Stomach (tissue), 8 donors: ENCODE measurements at regions not wholly inside any gene's neighbourhood (a gene's known extent, or its start where the extent isn't known, plus 50 kb on each side); places are given as distances from the start of the nearest gene placed in this dataset.

ENCODE experiments used
- DNase-seq, 2 donors: peaks; one replicate each; pipeline versions ENCODE4 v3.0.0 to v3.0.0-alpha.2; 2013 to 2019
- H3K27ac ChIP-seq, 5 donors: fragments of 200-600 bp in 4 of 5; sonication (generic) in 4 of 5; one replicate each; pipeline ENCODE4 v1.5.1; 2013 to 2019; ENCODE audit warnings: mild to moderate bottlenecking in 1 of 5, moderate library complexity in 1 of 5
- H3K27me3 ChIP-seq, 3 donors: fragments of 200-600 bp; sonication (generic); one replicate each; pipeline ENCODE4 v1.5.1; 2017 to 2019; ENCODE audit warnings: mixed run types in 1 of 3
- H3K36me3 ChIP-seq, 4 donors: fragments of 200-600 bp; sonication (generic); 1 replicate in 3 of 4; 2 replicates in 1 of 4; pipeline ENCODE4 v1.5.1; 2016 to 2019
- H3K4me1 ChIP-seq, 4 donors: fragments of 200-600 bp; sonication (generic); one replicate each; pipeline ENCODE4 v1.5.1; 2016 to 2019
- H3K4me3 ChIP-seq, 4 donors: fragments of 200-600 bp; sonication (generic) in 3 of 4; one replicate each; pipeline ENCODE4 v1.5.1; 2016 to 2019; ENCODE audit warnings: mild to moderate bottlenecking in 1 of 4
- H3K9me3 ChIP-seq, 4 donors: fragments of 200-600 bp; sonication (generic); one replicate each; pipeline ENCODE4 v1.5.1; 2016 to 2019
- CTCF ChIP-seq, 7 experiments: fragments of 450-650 bp in 4 of 7; fragments of 200-600 bp in 3 of 7; sonication (generic) in 3 of 7; IDR thresholded peaks; one replicate each; pipeline ENCODE4 v1.5.1; 2016 to 2019; ENCODE audit warnings: antibody characterized with exemption in 7 of 7, control low read depth in 2 of 7, mild to moderate bottlenecking in 1 of 7
- EP300 ChIP-seq: sonication (generic); formaldehyde crosslinking; IDR thresholded peaks from one replicate; pipeline ENCODE4 v1.6.1; 2017; ENCODE audit warnings: antibody characterized with exemption
- POLR2A ChIP-seq, 4 donors: fragments of 450-650 bp; IDR thresholded peaks; one replicate each; pipeline ENCODE4 v1.6.1; 2016; ENCODE audit warnings: antibody characterized with exemption in 4 of 4, control low read depth in 2 of 4, mild to moderate bottlenecking in 1 of 4, moderate library complexity in 1 of 4
- POLR2AphosphoS5 ChIP-seq, 3 donors: sonication (generic); formaldehyde crosslinking; IDR thresholded peaks; one replicate each; pipeline ENCODE4 v1.6.1; 2016; ENCODE audit warnings: antibody characterized with exemption in 3 of 3
- WGBS, 5 donors: extraction: QIAGEN DNeasy Blood & Tissue Kit in 3 of 5; methylation state at CpG; one replicate each; pipeline versions ENCODE4 v1.1.5 to v1.1.7; 2013 to 2018; 5-methylcytosine and 5-hydroxymethylcytosine counted together
- intact Hi-C: fragments of 100-400 bp; cut with DNase I; formaldehyde crosslinking; loops from one replicate; pipeline ENCODE4 v1.15.1; 2023; ENCODE audit warnings: low total_unique reads
- donor health status: healthy with polysubstance abuse.
- donor health status: Bipolar disorder and iron deficiency.
- donor health status: healthy.

- H3K36me3 ChIP-seq = no peaks in the 10 kb centered on the region
- no peak overlapping the region for H3K4me3 ChIP-seq
- H3K4me1 ChIP-seq = no peaks in the 10 kb centered on the region
- H3K27me3 ChIP-seq = no peaks in the 10 kb centered on the region
- WGBS, 5 donors = 52 to 70% (median 63%) methylated on average over 2 of the region's 2 CpGs
- no peaks in the 10 kb centered on the region for H3K9me3 ChIP-seq
- no peak for DNase-seq
- intact Hi-C loops = no loop called here
- no peak overlapping the region for H3K27ac ChIP-seq
- TF ChIP-seq EP300 (no peak), POLR2AphosphoS5 (IDR thresholded peaks at IDR 0.05) (no peak), CTCF (IDR thresholded peaks at IDR 0.05) (no peak), POLR2A (IDR thresholded peaks at IDR 0.05) (no peak)
These were observed 960.1 kb upstream of the FAT3 start for GRCh38 chr11:91264481-91264880.

GRCh38 chr11:91263496-91264365 is 960.9 kb upstream of the FAT3 start:
- intact Hi-C loops = no loop called here

GRCh38 chr11:91261513-91261912 is 963.1 kb upstream of the FAT3 start:
- H3K27me3 ChIP-seq = no peaks in the 10 kb centered on the region
- 54 to 60% (median 58%) methylated on average over 5 of the region's 5 CpGs for WGBS, 5 donors
- H3K27ac ChIP-seq = no peak overlapping the region
- no peaks in the 10 kb centered on the region for H3K36me3 ChIP-seq
- no peak for DNase-seq
- TF ChIP-seq EP300 (no peak), CTCF (IDR thresholded peaks at IDR 0.05) (no peak), POLR2AphosphoS5 (IDR thresholded peaks at IDR 0.05) (no peak), POLR2A (IDR thresholded peaks at IDR 0.05) (no peak)
- H3K9me3 ChIP-seq = no peaks in the 10 kb centered on the region
- H3K4me1 ChIP-seq = no peaks in the 10 kb centered on the region
- no peak overlapping the region for H3K4me3 ChIP-seq
- intact Hi-C loops = no loop called here

More at GRCh38 chr11:91263496-91264365, 960.9 kb upstream of the FAT3 start:
- no peak overlapping the region for H3K4me3 ChIP-seq
- no peak for DNase-seq
- H3K27ac ChIP-seq = no peak overlapping the region
- TF ChIP-seq POLR2A (IDR thresholded peaks at IDR 0.05) = no peak
- TF ChIP-seq POLR2AphosphoS5 (IDR thresholded peaks at IDR 0.05) = no peak
- TF ChIP-seq EP300 = no peak
- TF ChIP-seq CTCF (IDR thresholded peaks at IDR 0.05) = no peak
- H3K36me3 ChIP-seq = no peaks in the 10 kb centered on the region
- H3K27me3 ChIP-seq = no peaks in the 10 kb centered on the region
- no peaks in the 10 kb centered on the region for H3K9me3 ChIP-seq
- no peaks in the 10 kb centered on the region for H3K4me1 ChIP-seq
- WGBS, 5 donors = 60 to 63% (median 62%) methylated on average over 9 of the region's 9 CpGs

- Histone ChIP-seq H3K4me3 (no peak overlapping the region), H3K36me3 (no peaks in the 10 kb centered on the region), H3K4me1 (no peaks in the 10 kb centered on the region), H3K9me3 (no peaks in the 10 kb centered on the region), H3K27me3 (no peaks in the 10 kb centered on the region), H3K27ac (no peak overlapping the region)
- intact Hi-C loops = no loop called here
- WGBS, 5 donors = 70 to 80% (median 78%) methylated on average over 1 of the region's 1 CpG
- DNase-seq = no peak
- no peak for TF ChIP-seq EP300
- no peak for TF ChIP-seq POLR2AphosphoS5 (IDR thresholded peaks at IDR 0.05)
- TF ChIP-seq CTCF (IDR thresholded peaks at IDR 0.05) = no peak
- no peak for TF ChIP-seq POLR2A (IDR thresholded peaks at IDR 0.05)
These were observed 965.7 kb upstream of the FAT3 start for GRCh38 chr11:91258876-91259275.
